BLaER1 treated with 17β-estradiol and CSF1 and Interleukin-3, amounts not matched to agents 10 nM and 100 nM (cell line): ENCODE measurements at regions not wholly inside any gene's neighbourhood (a gene's known extent, or its start where the extent isn't known, plus 50 kb on each side); places are given as distances from the start of the nearest gene placed in this dataset.

ENCODE experiments used
- H3K27ac ChIP-seq, 11 experiments: shearing (Covaris generic); formaldehyde crosslinking; 2 replicates each; pipeline ENCODE4 v1.8.1; 2022
- H3K27me3 ChIP-seq, 11 experiments: shearing (Covaris generic); formaldehyde crosslinking; 2 replicates each; pipeline ENCODE4 v1.8.1; 2022
- H3K36me3 ChIP-seq, 11 experiments: shearing (Covaris generic); formaldehyde crosslinking; 2 replicates each; pipeline ENCODE4 v1.8.1; 2022
- H3K4me1 ChIP-seq, 10 experiments: shearing (Covaris generic); formaldehyde crosslinking; 2 replicates each; pipeline ENCODE4 v1.8.1; 2022
- H3K4me2 ChIP-seq, 11 experiments: shearing (Covaris generic); formaldehyde crosslinking; 2 replicates each; pipeline ENCODE4 v1.8.1; 2022
- H3K4me3 ChIP-seq, 10 experiments: shearing (Covaris generic); formaldehyde crosslinking; 2 replicates each; pipeline ENCODE4 v1.8.1; 2022
- H3K9ac ChIP-seq, 11 experiments: shearing (Covaris generic); formaldehyde crosslinking; 2 replicates each; pipeline ENCODE4 v1.8.1; 2022
- H3K9me3 ChIP-seq, 11 experiments: shearing (Covaris generic); formaldehyde crosslinking; replicated peaks in 1 of 11; 2 replicates each; pipeline ENCODE4 v1.8.1; 2022
- H4K20me1 ChIP-seq, 11 experiments: shearing (Covaris generic); formaldehyde crosslinking; 2 replicates each; pipeline ENCODE4 v1.8.1; 2022
- Cebpa-rat ChIP-seq, 11 experiments: shearing (Covaris generic); IDR thresholded peaks; 2 replicates each; pipeline ENCODE4 v1.8.1; 2022

- TF ChIP-seq Cebpa-rat (IDR thresholded peaks at IDR 0.05) = no peak
- Histone ChIP-seq H3K4me1 (peaks cover 33 to 65% (median 51%) of the 10 kb centered on the region in 10 experiments), H3K36me3 (no peaks in the 10 kb centered on the region), H3K4me3 (peak overlapping the region in 1 of 10 experiments; percentile 25; a peak in 2 of 20 replicates), H3K4me2 (peak overlapping the region; percentile 4 to 78 (median 55); a peak in 21 of 22 replicates), H4K20me1 (no peaks in the 10 kb centered on the region), H3K27me3 (no peaks in the 10 kb centered on the region), H3K9ac (peak overlapping the region in 2 of 11 experiments; percentile 27 to 47; a peak in 3 of 22 replicates), H3K9me3 (peaks cover 0 to 5% (median 0%) of the 10 kb centered on the region in 11 experiments; a peak in 2 of 22 replicates), H3K27ac (peak overlapping the region in 6 of 11 experiments; percentile 7 to 60 (median 37); a peak in 10 of 22 replicates)
Measured at GRCh38 chr2:173855661-173856060, 109.5 kb downstream of the SP3 start.
